CD4-positive, alpha-beta T cell (primary cell): ENCODE measurements at regions not wholly inside any gene's neighbourhood (a gene's known extent, or its start where the extent isn't known, plus 50 kb on each side); places are given as distances from the start of the nearest gene placed in this dataset.
"Not testable (repeated sequence)": the region's sequence is repeated elsewhere in the genome, so short reads cannot be mapped to it uniquely, and the experiment has no call there.

Source experiments
- ATAC-seq: fragments of 200-7000 bp; cut with Tn5 transposase; one replicate; pipeline ENCODE4 v1.10.0; 2022; ENCODE audit warnings: mild to moderate bottlenecking; ENCODE audit not compliant: poor library complexity
- CTCF ChIA-PET: fragments of 350-600 bp; sonication (Branson Sonifier 250); formaldehyde crosslinking; loops from one replicate; lab custom pipeline; 2021; ENCODE audit warnings: antibody characterized with exemption, inconsistent platforms; lab: Charles Lee
- POLR2A ChIA-PET: fragments of 350-600 bp; sonication (Branson Sonifier 250); formaldehyde crosslinking; loops from one replicate; lab custom pipeline; 2021; ENCODE audit warnings: antibody characterized with exemption, inconsistent platforms; lab: Charles Lee
- DNase-seq, 14 experiments: peaks; one replicate each; pipeline ENCODE4 v3.0.0-alpha.2; 2013 to 2020; ENCODE audit warnings: mixed read lengths in 2 of 14
- H3K27ac ChIP-seq, 2 donors: one replicate each; pipeline versions ENCODE4 v1.5.1 to v1.7.0; 2013; ENCODE audit warnings: low read length in 2 of 2, low read depth in 1 of 2, mild to moderate bottlenecking in 1 of 2
- H3K27me3 ChIP-seq, 2 experiments: 1 replicate in 1 of 2; 2 replicates in 1 of 2; pipeline versions ENCODE4 v1.6.1 to v1.7.0; 2013; ENCODE audit warnings: low read length in 2 of 2, control low read depth in 1 of 2, mild to moderate bottlenecking in 1 of 2, moderate library complexity in 1 of 2; ENCODE audit not compliant: insufficient read depth in 2 of 2, control insufficient read depth in 1 of 2
- H3K36me3 ChIP-seq: one replicate; pipeline ENCODE4 v1.6.1; 2013; ENCODE audit warnings: low read length, control low read depth; ENCODE audit not compliant: insufficient read depth
- H3K4me1 ChIP-seq: one replicate; pipeline ENCODE4 v1.6.1; 2013; ENCODE audit warnings: low read length, control low read depth; ENCODE audit not compliant: insufficient read depth
- H3K4me3 ChIP-seq: one replicate; pipeline ENCODE4 v1.5.1; 2013; ENCODE audit warnings: mild to moderate bottlenecking, low read length, moderate library complexity
- H3K9me3 ChIP-seq, 2 experiments: 1 replicate in 1 of 2; 2 replicates in 1 of 2; pipeline versions ENCODE4 v1.6.1 to v1.7.0; 2013; ENCODE audit warnings: low read length in 2 of 2, mild to moderate bottlenecking in 2 of 2, control low read depth in 1 of 2, moderate library complexity in 1 of 2; ENCODE audit not compliant: control insufficient read depth in 1 of 2, insufficient read depth in 1 of 2
- H3K27ac Mint-ChIP-seq: one replicate; pipeline ENCODE4 v1.8.0; 2020; ENCODE audit warnings: mixed read lengths
- H3K27me3 Mint-ChIP-seq: one replicate; pipeline ENCODE4 v1.8.0; 2021; ENCODE audit warnings: mixed read lengths
- H3K36me3 Mint-ChIP-seq: one replicate; pipeline ENCODE4 v1.8.0; 2021; ENCODE audit warnings: low read depth, mixed read lengths
- H3K4me1 Mint-ChIP-seq: one replicate; pipeline ENCODE4 v1.8.0; 2021; ENCODE audit warnings: low read depth, mixed read lengths
- H3K4me3 Mint-ChIP-seq: one replicate; pipeline ENCODE4 v1.8.0; 2020; ENCODE audit warnings: mild to moderate bottlenecking, mixed read lengths
- H3K9me3 Mint-ChIP-seq: one replicate; pipeline ENCODE4 v1.8.0; 2020; ENCODE audit warnings: mixed read lengths
- intact Hi-C, 2 experiments: fragments of 100-400 bp; cut with DNase I in 1 of 2; cut with micrococcal nuclease in 1 of 2; formaldehyde crosslinking; loops; one replicate each; pipeline versions ENCODE4 v1.15.1 to v1.9.0; 2023 to 2025; cut with DNase I, micrococcal nuclease

DNA sequence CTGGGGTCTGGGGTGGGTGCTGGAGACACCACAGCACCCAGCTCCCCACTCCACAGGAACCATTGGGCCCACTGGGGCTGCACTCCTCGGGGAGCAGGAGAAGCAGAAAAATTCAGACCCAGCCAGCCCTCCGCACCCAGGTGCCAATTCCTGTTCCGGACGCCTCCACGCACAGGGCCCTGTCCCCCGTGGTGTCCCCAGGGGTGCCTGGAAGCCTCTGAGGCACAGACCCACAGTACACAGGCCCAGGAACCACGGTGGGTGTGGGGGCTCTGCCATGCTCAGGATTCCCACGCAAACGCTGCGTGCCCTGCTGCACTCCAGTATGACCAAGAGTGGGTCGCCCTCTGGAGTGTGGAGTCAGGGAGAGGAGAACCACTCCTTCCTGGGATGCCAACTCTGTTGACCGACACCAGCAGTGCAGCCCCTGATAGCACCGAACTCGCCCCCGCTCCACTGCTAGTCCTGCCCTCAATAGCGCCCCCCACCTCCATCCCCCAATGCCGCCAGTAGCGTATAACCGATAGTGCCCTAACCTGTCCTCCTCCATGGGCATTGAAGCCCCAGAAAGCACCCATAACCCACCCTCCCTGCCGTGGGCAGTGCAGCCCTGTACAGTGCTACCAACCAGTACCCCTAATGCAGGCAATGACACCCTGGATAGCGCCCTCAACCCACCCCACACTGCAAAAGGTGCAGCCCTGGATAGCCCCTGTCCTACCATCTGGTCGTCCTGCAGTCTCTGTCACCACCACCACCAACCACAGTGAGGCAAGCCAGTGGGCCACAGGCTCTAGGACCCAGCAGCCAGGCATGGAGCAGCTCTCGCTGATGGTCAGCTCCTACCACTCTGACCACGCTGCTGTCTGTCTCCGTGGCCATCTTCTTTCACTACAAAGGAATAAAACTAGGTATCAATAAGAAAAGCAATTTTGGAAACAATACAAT lies 2877.2 kb downstream of the RPIA start:
- H3K36me3 Mint-ChIP-seq, POLR2A ChIA-PET, H3K4me3 ChIP-seq, CTCF ChIA-PET, H3K9me3 Mint-ChIP-seq, H3K27ac Mint-ChIP-seq, H3K27ac ChIP-seq, H3K27me3 Mint-ChIP-seq, H3K4me1 ChIP-seq, H3K4me1 Mint-ChIP-seq, H3K27me3 ChIP-seq, H3K4me3 Mint-ChIP-seq, intact Hi-C loops, ATAC-seq, DNase-seq, H3K36me3 ChIP-seq: not testable (repeated sequence)
- H3K9me3 ChIP-seq: peaks cover 0 to 32% of the 10 kb centered on the region in 2 experiments

DNA sequence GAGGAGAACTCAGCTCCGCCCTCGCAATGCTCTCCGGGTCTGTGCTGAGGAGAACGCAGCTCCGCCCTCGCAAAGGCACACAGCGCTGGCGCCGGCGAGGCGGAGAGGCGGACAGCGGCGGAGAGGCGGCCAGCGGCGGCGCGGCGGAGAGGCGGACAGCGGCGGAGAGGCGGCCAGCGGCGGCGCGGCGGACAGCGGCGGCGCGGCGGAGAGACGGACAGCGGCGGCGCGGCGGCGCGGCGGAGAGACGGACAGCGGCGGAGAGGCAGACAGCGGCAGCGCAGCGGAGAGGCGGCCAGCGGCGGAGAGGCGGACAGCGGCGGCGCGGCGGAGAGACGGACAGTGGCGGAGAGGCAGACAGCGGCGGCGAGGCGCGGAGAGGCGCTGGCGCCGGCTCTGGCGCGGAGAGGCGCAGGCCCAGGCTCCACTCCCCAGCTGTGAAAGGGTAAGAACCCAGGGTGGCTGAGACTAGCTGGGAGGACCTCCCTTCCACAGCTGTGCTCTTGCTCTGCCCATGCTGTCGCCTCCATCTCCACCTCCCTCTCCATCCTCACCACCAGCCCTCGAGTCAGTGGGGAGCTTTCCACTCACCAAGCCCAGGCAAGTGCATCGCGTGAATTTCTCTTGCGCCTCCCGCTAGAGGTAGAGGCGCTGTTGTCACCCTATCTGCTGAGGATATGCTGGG lies 2879.9 kb downstream of the RPIA start:
- H3K27me3 ChIP-seq, H3K36me3 ChIP-seq, H3K4me3 Mint-ChIP-seq, H3K27ac ChIP-seq, H3K4me1 ChIP-seq, H3K36me3 Mint-ChIP-seq, H3K4me1 Mint-ChIP-seq, CTCF ChIA-PET, H3K27me3 Mint-ChIP-seq, H3K9me3 Mint-ChIP-seq, DNase-seq, intact Hi-C loops, H3K27ac Mint-ChIP-seq, H3K4me3 ChIP-seq, ATAC-seq, POLR2A ChIA-PET: not testable (repeated sequence)
- peaks cover 0 to 38% of the 10 kb centered on the region in 2 experiments for H3K9me3 ChIP-seq

- H3K27ac Mint-ChIP-seq, H3K27me3 ChIP-seq, H3K27ac ChIP-seq, H3K4me3 ChIP-seq, H3K27me3 Mint-ChIP-seq, POLR2A ChIA-PET, ATAC-seq, CTCF ChIA-PET, intact Hi-C loops, H3K4me3 Mint-ChIP-seq, H3K9me3 Mint-ChIP-seq, H3K36me3 Mint-ChIP-seq, H3K4me1 ChIP-seq, H3K36me3 ChIP-seq, H3K4me1 Mint-ChIP-seq, DNase-seq: not testable (repeated sequence)
- peaks cover 0 to 33% of the 10 kb centered on the region in 2 experiments for H3K9me3 ChIP-seq
Observed at GRCh38 chr2:91573018-91573417, 2881.5 kb downstream of the RPIA start.

DNA sequence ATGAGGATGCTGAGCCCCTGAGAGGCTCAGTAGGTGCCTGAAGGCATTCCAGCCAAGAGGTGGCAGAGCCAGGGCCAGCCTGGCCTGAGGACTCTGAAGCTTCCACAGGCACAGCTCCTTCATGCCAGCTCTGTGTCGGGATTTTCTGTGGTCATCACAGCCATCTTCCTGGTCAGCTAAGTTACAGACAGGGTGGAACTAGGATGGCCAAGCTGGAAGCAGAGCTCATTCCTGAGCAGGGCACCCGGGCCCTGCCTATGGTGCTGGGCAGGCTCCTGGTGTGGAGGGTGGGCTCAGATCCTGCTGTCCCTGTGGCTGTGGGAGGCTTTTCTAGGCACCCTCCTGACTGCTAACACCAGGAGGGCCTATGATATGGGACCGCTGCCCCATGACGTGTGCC lies 2882.3 kb downstream of the RPIA start:
- H3K4me1 Mint-ChIP-seq, H3K36me3 Mint-ChIP-seq, H3K4me3 ChIP-seq, intact Hi-C loops, H3K27ac ChIP-seq, POLR2A ChIA-PET, ATAC-seq, H3K4me1 ChIP-seq, H3K27ac Mint-ChIP-seq, H3K27me3 ChIP-seq, CTCF ChIA-PET, H3K27me3 Mint-ChIP-seq, H3K36me3 ChIP-seq, H3K9me3 Mint-ChIP-seq, H3K4me3 Mint-ChIP-seq: not testable (repeated sequence)
- H3K9me3 ChIP-seq: peaks cover 0 to 29% of the 10 kb centered on the region in 2 experiments
- DNase-seq: peak in 1 of 14 experiments; percentile 1

DNA sequence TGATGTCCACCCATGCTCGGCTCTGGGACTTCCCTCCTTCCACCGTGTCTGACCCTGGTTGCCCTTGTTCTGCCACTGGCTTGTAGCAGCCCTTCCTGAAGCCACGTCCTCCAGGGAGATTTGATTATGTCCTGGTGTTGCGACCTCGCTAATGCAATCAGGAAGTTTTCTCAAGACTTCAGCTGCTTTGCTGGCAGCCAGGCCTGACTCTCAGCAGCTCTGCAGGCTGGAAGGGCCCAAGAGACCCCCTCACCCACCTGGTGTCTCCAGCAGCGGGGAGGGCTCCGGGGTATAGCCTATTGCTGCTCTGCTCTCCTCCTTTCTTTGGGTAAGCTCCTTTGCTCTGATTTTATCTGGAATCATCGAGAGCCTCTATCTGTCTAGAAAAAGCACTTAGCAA lies 2882.8 kb downstream of the RPIA start:
- H3K9me3 ChIP-seq: peaks cover 0 to 27% of the 10 kb centered on the region in 2 experiments
- H3K4me1 Mint-ChIP-seq, intact Hi-C loops, POLR2A ChIA-PET, H3K36me3 ChIP-seq, DNase-seq, H3K4me3 Mint-ChIP-seq, H3K4me1 ChIP-seq, ATAC-seq, H3K36me3 Mint-ChIP-seq, H3K27me3 Mint-ChIP-seq, H3K27ac ChIP-seq, H3K9me3 Mint-ChIP-seq, H3K27me3 ChIP-seq, H3K27ac Mint-ChIP-seq, H3K4me3 ChIP-seq, CTCF ChIA-PET: not testable (repeated sequence)

GRCh38 chr2:91575701-91576100 lies 2884.2 kb downstream of the RPIA start:
- H3K27me3 Mint-ChIP-seq, intact Hi-C loops, H3K9me3 Mint-ChIP-seq, H3K36me3 ChIP-seq, H3K4me3 ChIP-seq, POLR2A ChIA-PET, H3K27ac ChIP-seq, H3K27ac Mint-ChIP-seq, H3K4me3 Mint-ChIP-seq, ATAC-seq, H3K27me3 ChIP-seq, H3K36me3 Mint-ChIP-seq, DNase-seq, CTCF ChIA-PET, H3K4me1 Mint-ChIP-seq, H3K4me1 ChIP-seq: not testable (repeated sequence)
- peaks cover 0 to 27% of the 10 kb centered on the region in 2 experiments for H3K9me3 ChIP-seq

DNA sequence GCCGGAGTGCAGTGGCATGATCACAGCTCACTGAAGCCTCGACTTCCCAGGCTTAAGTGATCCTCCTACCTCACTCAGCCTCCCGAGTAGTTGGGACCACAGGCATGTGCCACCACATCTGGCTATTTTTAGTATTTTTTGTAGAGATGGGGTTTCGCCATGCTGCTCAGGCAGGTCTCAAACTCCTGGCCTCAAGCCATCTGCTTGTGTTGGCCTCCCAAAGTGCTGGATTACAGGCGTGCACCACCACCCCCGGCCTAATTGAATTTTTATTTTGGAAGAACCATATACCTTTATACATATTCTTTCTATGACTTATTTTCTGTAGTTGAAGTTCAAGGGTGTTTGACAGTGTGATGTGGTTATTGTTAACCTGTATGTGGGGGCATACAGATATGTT lies 2885.9 kb downstream of the RPIA start:
- H3K9me3 ChIP-seq: peaks cover 0 to 19% of the 10 kb centered on the region in 2 experiments
- DNase-seq, H3K27ac ChIP-seq, H3K36me3 Mint-ChIP-seq, H3K4me3 Mint-ChIP-seq, H3K4me1 Mint-ChIP-seq, H3K27me3 ChIP-seq, CTCF ChIA-PET, H3K36me3 ChIP-seq, H3K4me3 ChIP-seq, H3K27ac Mint-ChIP-seq, POLR2A ChIA-PET, H3K4me1 ChIP-seq, ATAC-seq, H3K27me3 Mint-ChIP-seq, H3K9me3 Mint-ChIP-seq, intact Hi-C loops: not testable (repeated sequence)
